ENCODE measurements at regions not wholly inside any gene's neighbourhood (a gene's known extent, or its start where the extent isn't known, plus 50 kb on each side); places are given as distances from the start of the nearest gene placed in this dataset.
"Not testable (repeated sequence)": the region's sequence is repeated elsewhere in the genome, so short reads cannot be mapped to it uniquely, and the experiment has no call there.

DNA sequence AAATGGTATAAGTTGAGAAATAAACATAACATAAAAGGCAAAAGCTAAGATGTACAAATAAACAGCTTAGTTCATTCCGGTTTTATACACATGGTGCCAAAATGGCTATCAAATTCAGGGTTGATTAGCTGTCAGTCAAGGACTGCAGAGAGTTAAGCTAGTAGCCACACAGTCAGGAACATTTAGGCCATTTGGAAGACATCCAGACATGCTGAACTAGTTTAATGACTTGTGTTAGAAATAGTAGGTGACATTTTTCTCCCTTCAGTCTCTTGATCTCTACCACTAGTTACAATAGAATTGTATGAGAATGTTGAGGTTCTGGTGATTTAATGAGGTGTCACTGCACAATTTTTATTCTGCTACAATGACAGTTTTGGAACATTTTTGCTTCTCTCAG is 394.4 kb upstream of the SPHKAP start:
- Mint-ChIP-seq H3K9me3 (ENCODE audit: unreplicated experiment) (peaks cover 17% of the 10 kb centered on the region), H3K27ac (ENCODE audit: unreplicated experiment) (no peak overlapping the region), H3K4me1 (ENCODE audit: unreplicated experiment) (no peaks in the 10 kb centered on the region), H3K27me3 (ENCODE audit: unreplicated experiment) (no peaks in the 10 kb centered on the region), H3K36me3 (ENCODE audit: unreplicated experiment) (no peaks in the 10 kb centered on the region), H3K4me3 (ENCODE audit: unreplicated experiment) (no peak overlapping the region)
- no peak for DNase-seq (ENCODE audit: extremely low spot score, unreplicated experiment)
- TF ChIP-seq, protein P1, sequence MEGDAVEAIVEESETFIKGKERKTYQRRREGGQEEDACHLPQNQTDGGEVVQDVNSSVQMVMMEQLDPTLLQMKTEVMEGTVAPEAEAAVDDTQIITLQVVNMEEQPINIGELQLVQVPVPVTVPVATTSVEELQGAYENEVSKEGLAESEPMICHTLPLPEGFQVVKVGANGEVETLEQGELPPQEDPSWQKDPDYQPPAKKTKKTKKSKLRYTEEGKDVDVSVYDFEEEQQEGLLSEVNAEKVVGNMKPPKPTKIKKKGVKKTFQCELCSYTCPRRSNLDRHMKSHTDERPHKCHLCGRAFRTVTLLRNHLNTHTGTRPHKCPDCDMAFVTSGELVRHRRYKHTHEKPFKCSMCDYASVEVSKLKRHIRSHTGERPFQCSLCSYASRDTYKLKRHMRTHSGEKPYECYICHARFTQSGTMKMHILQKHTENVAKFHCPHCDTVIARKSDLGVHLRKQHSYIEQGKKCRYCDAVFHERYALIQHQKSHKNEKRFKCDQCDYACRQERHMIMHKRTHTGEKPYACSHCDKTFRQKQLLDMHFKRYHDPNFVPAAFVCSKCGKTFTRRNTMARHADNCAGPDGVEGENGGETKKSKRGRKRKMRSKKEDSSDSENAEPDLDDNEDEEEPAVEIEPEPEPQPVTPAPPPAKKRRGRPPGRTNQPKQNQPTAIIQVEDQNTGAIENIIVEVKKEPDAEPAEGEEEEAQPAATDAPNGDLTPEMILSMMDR (IDR thresholded peaks at IDR 0.05), result no peak

DNA sequence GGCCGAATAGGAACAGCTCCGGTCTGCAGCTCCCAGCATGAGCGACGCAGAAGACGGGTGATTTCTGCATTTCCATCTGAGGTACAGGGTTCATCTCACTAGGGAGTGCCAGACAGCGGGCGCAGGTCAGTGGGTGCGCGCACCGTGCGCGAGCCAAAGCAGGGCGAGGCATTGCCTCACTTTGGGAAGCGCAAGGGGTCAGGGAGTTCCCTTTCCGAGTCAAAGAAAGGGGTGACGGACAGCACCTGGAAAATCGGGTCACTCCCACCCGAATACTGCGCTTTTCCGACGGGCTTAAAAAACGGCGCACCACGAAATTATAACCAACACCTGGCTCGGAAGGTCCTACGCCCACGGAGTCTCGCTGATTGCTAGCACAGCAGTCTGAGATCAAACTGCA is 386.8 kb upstream of the SPHKAP start:
- H3K27me3 Mint-ChIP-seq (ENCODE audit: unreplicated experiment); H3K9me3 Mint-ChIP-seq (ENCODE audit: unreplicated experiment); H3K27ac Mint-ChIP-seq (ENCODE audit: unreplicated experiment); H3K4me1 Mint-ChIP-seq (ENCODE audit: unreplicated experiment); H3K36me3 Mint-ChIP-seq (ENCODE audit: unreplicated experiment); DNase-seq (ENCODE audit: extremely low spot score, unreplicated experiment): not testable (repeated sequence)
- H3K4me3 Mint-ChIP-seq (ENCODE audit: unreplicated experiment), result peak overlapping the region; percentile 32

DNA sequence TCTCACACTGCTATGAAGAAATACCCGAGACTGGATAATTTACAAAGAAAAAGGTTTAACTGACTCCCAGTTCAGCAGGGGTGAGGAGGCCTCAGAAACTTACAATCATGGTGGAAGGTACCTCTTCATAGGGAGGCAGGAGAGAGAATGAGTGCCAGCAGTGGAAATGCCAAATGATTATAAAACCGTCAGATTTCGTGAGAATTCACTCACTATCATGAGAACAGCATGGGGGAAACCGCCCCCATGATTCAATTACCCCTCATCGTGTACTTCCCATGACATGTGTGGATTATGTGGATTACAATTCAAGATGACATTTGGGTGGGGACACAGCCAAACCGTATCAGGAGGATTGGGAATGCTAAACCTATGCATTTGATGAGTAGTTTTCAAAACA is 380.3 kb upstream of the SPHKAP start:
- no peak for DNase-seq (ENCODE audit: extremely low spot score, unreplicated experiment)
- no peaks in the 10 kb centered on the region for H3K36me3 Mint-ChIP-seq (ENCODE audit: unreplicated experiment)
- no peaks in the 10 kb centered on the region for H3K4me1 Mint-ChIP-seq (ENCODE audit: unreplicated experiment)
- peaks cover 18% of the 10 kb centered on the region for H3K9me3 Mint-ChIP-seq (ENCODE audit: unreplicated experiment)
- TF ChIP-seq, protein P1 (IDR thresholded peaks at IDR 0.05), result no peak
- H3K27ac Mint-ChIP-seq (ENCODE audit: unreplicated experiment), result no peak overlapping the region
- no peaks in the 10 kb centered on the region for H3K27me3 Mint-ChIP-seq (ENCODE audit: unreplicated experiment)
- H3K4me3 Mint-ChIP-seq (ENCODE audit: unreplicated experiment), result no peak overlapping the region

DNA sequence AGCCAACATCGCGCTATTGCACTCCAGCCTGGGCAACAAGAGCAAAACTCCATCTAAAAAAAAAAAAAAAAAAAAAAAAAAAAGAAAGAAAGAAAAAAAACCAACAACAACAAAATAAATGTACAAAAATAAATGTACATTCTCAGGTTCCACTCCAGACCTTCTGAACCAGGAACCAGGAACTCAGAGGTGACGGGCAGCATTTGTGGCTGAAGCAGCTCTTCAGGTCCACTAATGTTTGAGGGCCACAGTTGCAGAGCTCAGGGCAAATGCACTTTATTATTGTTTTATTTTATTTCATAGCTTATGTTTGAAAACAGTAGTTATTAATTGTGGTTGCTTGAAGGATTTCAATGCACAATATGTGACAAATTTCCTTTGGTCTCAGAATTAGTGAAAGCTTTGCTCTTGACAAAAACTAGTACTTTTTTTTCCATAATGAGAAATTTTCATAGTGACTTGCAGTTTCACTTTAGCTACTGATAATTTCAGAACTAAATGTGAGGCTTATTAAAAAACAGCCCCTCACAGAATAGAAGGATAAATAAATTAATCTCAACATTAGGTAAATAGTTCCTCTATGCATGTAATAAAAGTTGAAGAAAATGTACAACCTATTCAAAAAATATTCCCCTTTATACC is 378.4 kb upstream of the SPHKAP start:
- H3K4me3 Mint-ChIP-seq (ENCODE audit: unreplicated experiment), result no peak overlapping the region
- TF ChIP-seq, protein P1 (IDR thresholded peaks at IDR 0.05), result no peak
- no peak for DNase-seq (ENCODE audit: extremely low spot score, unreplicated experiment)
- no peaks in the 10 kb centered on the region for H3K36me3 Mint-ChIP-seq (ENCODE audit: unreplicated experiment)
- no peak overlapping the region for H3K27ac Mint-ChIP-seq (ENCODE audit: unreplicated experiment)
- no peaks in the 10 kb centered on the region for H3K27me3 Mint-ChIP-seq (ENCODE audit: unreplicated experiment)
- H3K4me1 Mint-ChIP-seq (ENCODE audit: unreplicated experiment), result no peaks in the 10 kb centered on the region
- peaks cover 17% of the 10 kb centered on the region for H3K9me3 Mint-ChIP-seq (ENCODE audit: unreplicated experiment)

DNA sequence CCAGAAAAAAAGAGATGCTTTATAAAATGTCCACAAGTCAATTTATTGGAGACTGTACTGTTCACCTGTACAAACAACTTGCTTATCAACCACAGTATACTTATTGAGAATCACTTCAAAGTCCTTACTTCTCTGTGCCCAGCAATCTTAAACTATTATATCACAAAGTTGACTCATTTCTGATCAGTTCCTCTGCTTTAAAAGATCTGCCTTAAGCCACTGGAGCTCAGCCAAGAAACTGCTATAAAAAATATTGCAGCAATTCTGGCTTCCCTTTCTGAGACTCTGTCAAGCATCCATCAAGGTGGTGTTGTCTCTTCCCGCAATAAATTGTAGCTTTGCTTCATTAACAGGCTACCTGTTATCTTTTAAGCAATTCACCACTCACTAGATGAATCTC is 375.2 kb upstream of the SPHKAP start:
- H3K27ac Mint-ChIP-seq (ENCODE audit: unreplicated experiment), result no peak overlapping the region
- H3K4me3 Mint-ChIP-seq (ENCODE audit: unreplicated experiment), result no peak overlapping the region
- H3K9me3 Mint-ChIP-seq (ENCODE audit: unreplicated experiment), result peaks cover 20% of the 10 kb centered on the region
- H3K4me1 Mint-ChIP-seq (ENCODE audit: unreplicated experiment), result no peaks in the 10 kb centered on the region
- TF ChIP-seq, protein P1 (IDR thresholded peaks at IDR 0.05), result no peak
- no peaks in the 10 kb centered on the region for H3K36me3 Mint-ChIP-seq (ENCODE audit: unreplicated experiment)
- no peak for DNase-seq (ENCODE audit: extremely low spot score, unreplicated experiment)
- no peaks in the 10 kb centered on the region for H3K27me3 Mint-ChIP-seq (ENCODE audit: unreplicated experiment)

Measured in osteocyte (in vitro differentiated cells).